Fibroblast of pulmonary artery (primary cell): ENCODE measurements at regions not wholly inside any gene's neighbourhood (a gene's known extent, or its start where the extent isn't known, plus 50 kb on each side); places are given as distances from the start of the nearest gene placed in this dataset.
A peak's percentile ranks its signal among the peaks of the same experiment; 100 is the strongest.

Experiments
- DNase-seq: peaks from one replicate; pipeline ENCODE4 v3.0.0-alpha.2; 2010; ENCODE audit warnings: low read depth
- H3K4me3 ChIP-seq: replicated peaks from 2 replicates; pipeline ENCODE4 v1.5.1; 2011; ENCODE audit warnings: low read depth, mild to moderate bottlenecking, control low read depth, low read length, moderate library complexity
- TF ChIP-seq, protein P1 (sequence below): IDR thresholded peaks from 2 replicates; pipeline ENCODE4 v1.5.1; 2011; ENCODE audit warnings: mild to moderate bottlenecking, control low read depth, low read length, inconsistent platforms; ENCODE audit errors: missing control alignments

DNA sequence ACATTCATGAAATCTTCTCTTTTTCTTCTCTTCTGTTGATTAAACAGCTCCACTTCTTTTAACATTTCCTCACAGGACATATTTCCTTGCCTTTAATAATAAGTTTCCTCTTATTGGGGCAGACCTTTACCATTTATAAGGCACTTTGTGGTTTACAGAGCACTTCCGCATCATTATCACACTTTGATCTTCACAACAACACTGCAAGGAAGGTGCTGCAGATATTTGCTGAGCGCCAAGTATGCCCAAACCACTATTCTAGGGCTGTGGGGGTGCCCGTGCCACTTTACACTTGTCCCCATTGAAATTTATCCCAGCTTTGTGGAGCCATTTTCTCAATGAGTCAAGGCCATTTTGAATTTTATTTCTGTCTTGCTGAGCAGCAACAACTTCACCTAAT lies 246.6 kb downstream of the SS18 start:
- DNase-seq, result no peak
- TF ChIP-seq, protein P1, sequence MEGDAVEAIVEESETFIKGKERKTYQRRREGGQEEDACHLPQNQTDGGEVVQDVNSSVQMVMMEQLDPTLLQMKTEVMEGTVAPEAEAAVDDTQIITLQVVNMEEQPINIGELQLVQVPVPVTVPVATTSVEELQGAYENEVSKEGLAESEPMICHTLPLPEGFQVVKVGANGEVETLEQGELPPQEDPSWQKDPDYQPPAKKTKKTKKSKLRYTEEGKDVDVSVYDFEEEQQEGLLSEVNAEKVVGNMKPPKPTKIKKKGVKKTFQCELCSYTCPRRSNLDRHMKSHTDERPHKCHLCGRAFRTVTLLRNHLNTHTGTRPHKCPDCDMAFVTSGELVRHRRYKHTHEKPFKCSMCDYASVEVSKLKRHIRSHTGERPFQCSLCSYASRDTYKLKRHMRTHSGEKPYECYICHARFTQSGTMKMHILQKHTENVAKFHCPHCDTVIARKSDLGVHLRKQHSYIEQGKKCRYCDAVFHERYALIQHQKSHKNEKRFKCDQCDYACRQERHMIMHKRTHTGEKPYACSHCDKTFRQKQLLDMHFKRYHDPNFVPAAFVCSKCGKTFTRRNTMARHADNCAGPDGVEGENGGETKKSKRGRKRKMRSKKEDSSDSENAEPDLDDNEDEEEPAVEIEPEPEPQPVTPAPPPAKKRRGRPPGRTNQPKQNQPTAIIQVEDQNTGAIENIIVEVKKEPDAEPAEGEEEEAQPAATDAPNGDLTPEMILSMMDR, result no peak
- no peak overlapping the region for H3K4me3 ChIP-seq

- no peak for DNase-seq
- TF ChIP-seq, protein P1, result no peak
- H3K4me3 ChIP-seq, result no peak overlapping the region
Observed at GRCh38 chr18:25842665-25843064, 247.7 kb downstream of the SS18 start.

DNA sequence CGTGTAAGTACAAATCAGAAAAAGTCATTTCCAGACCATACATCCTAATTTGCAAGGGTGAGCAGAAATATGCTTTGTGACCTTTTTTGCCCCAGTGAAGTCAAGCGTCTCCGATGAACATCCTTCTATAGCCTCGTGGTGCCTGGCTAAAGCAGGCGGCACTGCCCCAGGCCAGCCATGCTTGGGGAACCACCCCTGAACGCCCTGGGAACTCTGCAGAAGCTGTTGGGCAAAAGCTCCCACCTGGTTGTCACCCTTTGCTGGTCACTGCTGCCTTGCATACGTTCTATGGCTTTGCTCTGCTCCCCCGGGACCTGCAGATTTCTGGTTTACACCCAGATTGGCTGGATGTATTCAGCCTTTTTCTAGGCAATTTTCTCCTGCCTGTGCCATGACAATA lies 256.4 kb downstream of the SS18 start:
- H3K4me3 ChIP-seq, result no peak overlapping the region
- no peak for DNase-seq
- TF ChIP-seq, protein P1, result no peak

DNA sequence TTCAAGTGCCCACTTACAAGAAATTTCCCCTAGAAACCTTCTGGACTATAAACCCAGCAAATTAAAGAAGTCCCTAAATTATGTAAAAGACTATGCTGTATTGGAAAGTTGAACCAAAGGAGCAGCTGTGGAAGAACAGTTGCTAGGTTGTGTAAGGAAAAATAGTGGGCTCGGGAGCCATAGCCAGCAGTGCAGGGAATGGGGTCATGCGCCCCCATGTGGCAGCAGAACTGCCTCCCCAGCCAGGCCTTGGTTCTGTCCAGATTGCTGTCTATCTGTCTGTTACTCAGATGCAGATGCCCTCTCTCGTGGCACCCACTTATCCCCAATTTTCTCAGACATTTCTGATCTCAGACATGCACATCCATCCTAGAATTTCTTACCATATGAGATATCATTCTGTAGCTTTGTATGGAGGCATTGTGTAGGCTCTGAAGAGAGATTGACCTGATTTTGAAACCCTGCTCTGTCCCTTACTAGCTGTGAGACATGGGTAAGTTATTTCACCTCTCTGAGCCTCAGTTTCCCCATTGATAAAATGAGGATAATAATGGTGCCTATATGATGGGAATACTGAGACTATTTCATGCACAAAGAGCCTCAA lies 258.3 kb downstream of the SS18 start:
- TF ChIP-seq, protein P1, result peak; percentile 92
- DNase-seq, result peak; percentile 65

GRCh38 chr18:25831301-25831701 lies 259.1 kb downstream of the SS18 start:
- H3K4me3 ChIP-seq, result no peak overlapping the region
- DNase-seq, result no peak
- TF ChIP-seq, protein P1, result no peak

More for the DNA sequence above, 258.3 kb downstream of the SS18 start:
- H3K4me3 ChIP-seq, result no peak overlapping the region

- peak; percentile 74 for DNase-seq
- H3K4me3 ChIP-seq, result no peak overlapping the region
- TF ChIP-seq, protein P1, result no peak
Observed at GRCh38 chr18:25830787-25831186, 259.6 kb downstream of the SS18 start.

DNA sequence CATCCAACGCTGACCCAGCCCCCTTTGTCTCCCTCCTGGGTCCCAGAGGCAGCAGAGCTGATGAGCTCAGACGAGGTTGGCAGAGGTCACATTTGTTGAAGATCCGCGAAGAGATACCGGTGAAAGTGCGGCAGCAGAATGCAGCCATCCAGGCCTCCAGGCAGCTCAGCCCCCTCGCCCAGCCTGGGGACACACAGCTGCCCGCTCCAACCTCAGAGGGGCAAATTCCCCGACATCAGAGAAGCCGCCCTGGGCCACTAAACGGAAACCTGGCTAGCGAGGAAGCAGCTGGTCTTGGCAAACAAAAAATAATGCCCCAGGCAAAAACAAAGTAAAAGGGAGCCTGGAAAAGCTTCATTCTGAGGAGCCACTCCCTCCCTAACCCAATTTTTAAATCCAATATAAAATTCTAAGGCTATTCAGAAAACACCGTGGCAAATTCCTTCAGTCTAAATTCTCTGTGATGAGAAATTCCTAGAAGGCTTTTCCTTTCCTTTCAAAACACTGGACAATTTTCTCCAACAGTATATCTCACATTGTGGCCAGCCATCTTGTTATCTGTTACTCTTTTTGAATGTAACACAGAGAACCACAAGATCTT lies 262.4 kb downstream of the SS18 start:
- no peak overlapping the region for H3K4me3 ChIP-seq
- peak; percentile 14 for DNase-seq
- TF ChIP-seq, protein P1, result no peak
